Left lung (tissue), 4 donors: ENCODE measurements at regions not wholly inside any gene's neighbourhood (a gene's known extent, or its start where the extent isn't known, plus 50 kb on each side); places are given as distances from the start of the nearest gene placed in this dataset.
A peak's percentile ranks its signal among the peaks of the same experiment; 100 is the strongest.

Experiments used
- ATAC-seq: fragments of 200-7000 bp; cut with Tn5 transposase; one replicate; pipeline ENCODE4 v1.9.1; 2020; ENCODE audit warnings: moderate library complexity
- DNase-seq, 4 donors: peaks; one replicate each; pipeline ENCODE4 v3.0.0-alpha.2; 2013 to 2020
- H3K27ac ChIP-seq, 2 donors: fragments of 200-600 bp; sonication (generic) in 1 of 2; one replicate each; pipeline versions ENCODE4 v1.5.0 to v1.8.0; 2020 to 2021
- H3K27me3 ChIP-seq, 2 donors: fragments of 200-600 bp; sonication (generic) in 1 of 2; one replicate each; pipeline versions ENCODE4 v1.5.0 to v1.8.0; 2020 to 2021
- H3K36me3 ChIP-seq, 2 donors: fragments of 200-600 bp; sonication (generic) in 1 of 2; one replicate each; pipeline versions ENCODE4 v1.5.0 to v1.8.0; 2020 to 2021
- H3K4me1 ChIP-seq, 2 donors: fragments of 200-600 bp; one replicate each; pipeline ENCODE4 v1.8.0; 2021
- H3K4me3 ChIP-seq, 2 donors: fragments of 200-600 bp; sonication (generic) in 1 of 2; one replicate each; pipeline versions ENCODE4 v1.5.0 to v1.8.0; 2020 to 2021; ENCODE audit warnings: mild to moderate bottlenecking in 1 of 2
- H3K9me3 ChIP-seq, 2 donors: fragments of 200-600 bp; sonication (generic) in 1 of 2; one replicate each; pipeline versions ENCODE4 v1.5.0 to v1.8.0; 2020 to 2021
- CTCF ChIP-seq, 2 donors: fragments of 200-600 bp; sonication (generic) in 1 of 2; IDR thresholded peaks; one replicate each; pipeline versions ENCODE4 v1.5.0 to v1.8.0; 2021; ENCODE audit warnings: antibody characterized with exemption in 2 of 2
- intact Hi-C, 2 donors: fragments of 100-400 bp; cut with DNase I; formaldehyde crosslinking; loops; one replicate each; pipeline versions ENCODE4 v1.11.2 to v1.14.2; 2022
- donor health status: DM: no; HTN: yes; CAD: no.
- donor health status: DM: no; HTN: no; CAD: no.

- Histone ChIP-seq H3K27ac (no peak overlapping the region), H3K9me3 (no peaks in the 10 kb centered on the region), H3K4me1 (no peaks in the 10 kb centered on the region), H3K27me3 (no peaks in the 10 kb centered on the region), H3K4me3 (no peak overlapping the region), H3K36me3 (no peaks in the 10 kb centered on the region)
- peak in 1 of 4 donors; percentile 17 for DNase-seq
- ATAC-seq: no peak
- intact Hi-C loops: no loop called here
- no peak for TF ChIP-seq CTCF (IDR thresholded peaks at IDR 0.05)
Observed at GRCh38 chr18:64245126-64245861, 96.4 kb upstream of the LINC00305 start.

GRCh38 chr18:64244571-64244970 is 95.7 kb upstream of the LINC00305 start:
- DNase-seq (peak in 1 of 4 donors; percentile 20), ATAC-seq (no peak)
- Histone ChIP-seq H3K4me1 (no peaks in the 10 kb centered on the region), H3K9me3 (no peaks in the 10 kb centered on the region), H3K4me3 (no peak overlapping the region), H3K36me3 (no peaks in the 10 kb centered on the region), H3K27me3 (no peaks in the 10 kb centered on the region), H3K27ac (no peak overlapping the region)
- no peak for TF ChIP-seq CTCF (IDR thresholded peaks at IDR 0.05)
- intact Hi-C loops: no loop called here

GRCh38 chr18:64240316-64240715 is 91.4 kb upstream of the LINC00305 start:
- Histone ChIP-seq H3K9me3 (no peaks in the 10 kb centered on the region), H3K27ac (no peak overlapping the region), H3K4me1 (no peaks in the 10 kb centered on the region), H3K27me3 (no peaks in the 10 kb centered on the region), H3K36me3 (no peaks in the 10 kb centered on the region), H3K4me3 (no peak overlapping the region)
- intact Hi-C loops: no loop called here
- no peak for ATAC-seq
- TF ChIP-seq CTCF (IDR thresholded peaks at IDR 0.05): no peak
- no peak for DNase-seq

GRCh38 chr18:64238076-64238475 is 89.2 kb upstream of the LINC00305 start:
- no peak overlapping the region for H3K27ac ChIP-seq
- H3K4me3 ChIP-seq: no peak overlapping the region
- H3K4me1 ChIP-seq: no peaks in the 10 kb centered on the region
- TF ChIP-seq CTCF (IDR thresholded peaks at IDR 0.05): no peak
- H3K9me3 ChIP-seq: no peaks in the 10 kb centered on the region
- intact Hi-C loops: no loop called here
- H3K27me3 ChIP-seq: no peaks in the 10 kb centered on the region
- ATAC-seq (no peak), DNase-seq (no peak)
- no peaks in the 10 kb centered on the region for H3K36me3 ChIP-seq

- H3K27me3 ChIP-seq: no peaks in the 10 kb centered on the region
- no peak for ATAC-seq
- H3K9me3 ChIP-seq: peaks cover 0 to 3% of the 10 kb centered on the region in 2 donors
- intact Hi-C loops: no loop called here
- DNase-seq: no peak
- no peaks in the 10 kb centered on the region for H3K36me3 ChIP-seq
- no peak overlapping the region for H3K4me3 ChIP-seq
- no peak for TF ChIP-seq CTCF (IDR thresholded peaks at IDR 0.05)
- no peak overlapping the region for H3K27ac ChIP-seq
- H3K4me1 ChIP-seq: no peaks in the 10 kb centered on the region
Observed at GRCh38 chr18:64234321-64234720, 85.4 kb upstream of the LINC00305 start.
